ENCODE measurements at regions not wholly inside any gene's neighbourhood (a gene's known extent, or its start where the extent isn't known, plus 50 kb on each side); places are given as distances from the start of the nearest gene placed in this dataset.
A peak's percentile ranks its signal among the peaks of the same experiment; 100 is the strongest.

DNA sequence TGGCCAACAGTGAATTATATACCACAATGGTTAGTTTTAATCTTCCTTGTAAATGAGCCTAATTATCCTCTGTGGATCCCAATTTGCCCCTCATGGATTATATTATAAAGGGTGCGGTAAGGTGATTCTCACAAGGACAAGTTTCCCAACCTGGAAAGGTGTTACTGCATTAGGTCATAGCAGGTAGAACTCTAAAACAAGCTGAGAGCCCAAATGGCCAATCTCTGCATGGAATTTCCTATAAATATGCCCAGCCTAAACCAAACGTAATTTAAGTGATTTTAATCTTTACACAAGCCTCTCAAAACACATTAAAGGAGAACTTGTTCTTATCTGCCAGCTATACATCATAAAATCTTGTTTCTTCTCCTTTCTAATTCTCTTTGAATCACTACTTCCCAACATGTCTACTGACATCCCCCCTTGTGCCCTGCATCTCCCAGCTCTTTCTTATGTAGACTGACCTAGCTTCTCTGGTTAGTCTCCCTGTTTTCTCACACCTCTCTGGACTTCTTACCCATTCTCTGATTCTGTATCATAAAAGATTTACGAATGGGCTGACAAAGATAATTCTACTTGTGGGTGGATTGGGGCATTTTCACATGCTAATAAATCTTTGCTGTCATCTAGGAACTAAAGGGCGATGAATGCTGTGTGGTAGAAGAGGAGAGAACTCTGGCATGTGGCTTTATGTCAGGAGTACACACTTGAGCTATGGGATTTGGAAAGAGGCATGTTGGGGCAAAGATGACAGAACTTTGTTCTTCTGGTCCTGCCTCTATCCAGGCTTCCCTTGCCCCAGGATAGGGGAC is 94.3 kb upstream of the PGRMC2 start:
- Histone ChIP-seq H3K27ac (no peak overlapping the region), H3K4me1 (peaks cover 26% of the 10 kb centered on the region), H3K27me3 (ENCODE audit: insufficient read depth in 3 of 3, low read length in 2 of 3) (no peaks in the 10 kb centered on the region), H3K36me3 (ENCODE audit: insufficient read depth in 1 of 2, low read depth in 1 of 2) (no peaks in the 10 kb centered on the region), H3K9me3 (peaks cover 3% of the 10 kb centered on the region), H3K4me3 (no peak overlapping the region)
- no peak for DNase-seq
- ATAC-seq = no peak
- 81 to 93% (median 83%) methylated on average over 4 of the region's 4 CpGs for WGBS, 3 donors
- TF ChIP-seq, protein P1, sequence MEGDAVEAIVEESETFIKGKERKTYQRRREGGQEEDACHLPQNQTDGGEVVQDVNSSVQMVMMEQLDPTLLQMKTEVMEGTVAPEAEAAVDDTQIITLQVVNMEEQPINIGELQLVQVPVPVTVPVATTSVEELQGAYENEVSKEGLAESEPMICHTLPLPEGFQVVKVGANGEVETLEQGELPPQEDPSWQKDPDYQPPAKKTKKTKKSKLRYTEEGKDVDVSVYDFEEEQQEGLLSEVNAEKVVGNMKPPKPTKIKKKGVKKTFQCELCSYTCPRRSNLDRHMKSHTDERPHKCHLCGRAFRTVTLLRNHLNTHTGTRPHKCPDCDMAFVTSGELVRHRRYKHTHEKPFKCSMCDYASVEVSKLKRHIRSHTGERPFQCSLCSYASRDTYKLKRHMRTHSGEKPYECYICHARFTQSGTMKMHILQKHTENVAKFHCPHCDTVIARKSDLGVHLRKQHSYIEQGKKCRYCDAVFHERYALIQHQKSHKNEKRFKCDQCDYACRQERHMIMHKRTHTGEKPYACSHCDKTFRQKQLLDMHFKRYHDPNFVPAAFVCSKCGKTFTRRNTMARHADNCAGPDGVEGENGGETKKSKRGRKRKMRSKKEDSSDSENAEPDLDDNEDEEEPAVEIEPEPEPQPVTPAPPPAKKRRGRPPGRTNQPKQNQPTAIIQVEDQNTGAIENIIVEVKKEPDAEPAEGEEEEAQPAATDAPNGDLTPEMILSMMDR (IDR thresholded peaks at IDR 0.05) = no peak
- intact Hi-C loops (cut with DNase I) = loop anchor here in 1 of 2 donors (2.0 kb wide), 1 partner anchor 275 kb away; no protein-coding TSS in a partner anchor

DNA sequence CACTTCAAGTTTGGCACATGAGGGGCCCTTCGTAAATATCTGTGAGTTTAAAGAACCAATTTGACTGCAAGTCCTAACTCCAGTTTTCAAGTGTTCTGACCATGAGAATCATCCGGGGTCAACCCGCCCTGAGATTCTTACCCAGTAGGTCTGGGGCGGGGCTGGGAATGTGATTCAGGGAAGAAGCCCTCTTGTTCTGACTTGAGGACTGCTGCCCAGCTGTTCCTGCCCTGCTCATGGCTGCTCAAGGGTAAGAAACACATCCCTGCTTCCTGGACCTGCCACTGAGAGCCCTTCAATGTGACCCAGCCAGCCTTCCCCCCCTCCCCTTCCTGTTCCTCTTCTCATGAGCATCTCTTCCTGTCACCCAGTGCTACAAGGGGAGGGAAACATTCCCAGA is 92.7 kb upstream of the PGRMC2 start:
- 92 to 95% (median 94%) methylated on average over 4 of the region's 4 CpGs for WGBS, 3 donors
- TF ChIP-seq, protein P1 (IDR thresholded peaks at IDR 0.05) = no peak
- no peak overlapping the region for H3K4me3 ChIP-seq
- intact Hi-C loops (cut with DNase I) = loop anchor here in 1 of 2 donors (2.0 kb wide), 1 partner anchor 274 kb away; no protein-coding TSS in a partner anchor
- DNase-seq = no peak
- H3K36me3 ChIP-seq (ENCODE audit: insufficient read depth in 1 of 2, low read depth in 1 of 2) = no peaks in the 10 kb centered on the region
- H3K4me1 ChIP-seq = peaks cover 10% of the 10 kb centered on the region
- no peak overlapping the region for H3K27ac ChIP-seq
- no peak for ATAC-seq
- peaks cover 4% of the 10 kb centered on the region for H3K9me3 ChIP-seq
- H3K27me3 ChIP-seq (ENCODE audit: insufficient read depth in 3 of 3, low read length in 2 of 3) = no peaks in the 10 kb centered on the region

DNA sequence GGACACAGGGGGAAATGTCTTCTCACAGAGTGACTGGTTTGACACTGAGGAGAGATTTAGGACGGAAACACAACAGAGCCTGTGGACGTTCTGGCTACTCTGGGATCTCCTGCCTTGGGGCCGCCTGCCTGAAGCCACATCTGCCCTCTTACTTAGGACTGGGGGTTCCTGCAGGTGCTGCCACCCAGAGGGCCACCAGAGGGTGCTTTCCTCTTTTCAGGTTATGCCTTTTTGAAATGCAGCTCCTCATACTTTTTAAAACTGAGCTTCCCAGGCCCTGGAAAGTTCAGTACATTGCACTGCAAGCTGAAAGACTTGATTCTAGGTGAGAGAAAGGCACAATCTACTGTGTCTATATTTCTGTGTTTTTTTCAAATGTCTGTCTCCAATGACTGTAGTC is 92.2 kb upstream of the PGRMC2 start:
- peak; percentile 26 to 57 for DNase-seq
- H3K4me3 ChIP-seq = no peak overlapping the region
- H3K27me3 ChIP-seq (ENCODE audit: insufficient read depth in 3 of 3, low read length in 2 of 3) = no peaks in the 10 kb centered on the region
- H3K4me1 ChIP-seq = peaks cover 7% of the 10 kb centered on the region
- ATAC-seq = peak; percentile 73 to 89 (median 82)
- intact Hi-C loops (cut with DNase I) = loop anchor here in 1 of 2 donors (2.0 kb wide), 1 partner anchor 273 kb away; no protein-coding TSS in a partner anchor
- TF ChIP-seq, protein P1 (IDR thresholded peaks at IDR 0.05) = peak; percentile 53
- 46 to 65% (median 49%) methylated on average over 3 of the region's 3 CpGs for WGBS, 3 donors
- H3K27ac ChIP-seq = no peak overlapping the region
- H3K36me3 ChIP-seq (ENCODE audit: insufficient read depth in 1 of 2, low read depth in 1 of 2) = no peaks in the 10 kb centered on the region
- peaks cover 4% of the 10 kb centered on the region for H3K9me3 ChIP-seq

DNA sequence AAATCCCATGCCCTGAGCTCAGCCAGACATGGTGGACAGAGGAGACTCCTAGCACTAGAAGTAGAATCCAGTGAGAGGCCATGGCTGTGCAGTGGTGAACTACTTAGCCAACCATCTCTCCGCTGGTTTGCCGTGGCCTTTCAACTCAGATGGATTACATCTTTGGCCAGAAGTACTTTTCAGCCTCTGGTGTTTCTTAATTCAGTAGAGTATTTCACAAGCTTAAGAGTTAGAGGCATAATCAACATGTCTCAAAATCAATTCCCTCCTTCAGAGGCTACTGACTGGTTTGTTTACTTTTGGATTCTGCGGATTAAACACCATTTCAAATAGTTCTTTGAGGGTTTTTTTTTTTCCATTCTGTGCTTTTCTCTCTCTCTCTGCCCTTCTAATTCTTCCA is 91.1 kb upstream of the PGRMC2 start:
- 78 to 91% (median 89%) methylated on average over 3 of the region's 3 CpGs for WGBS, 3 donors
- intact Hi-C loops (cut with DNase I) = no loop called here

More for the DNA sequence above, 91.1 kb upstream of the PGRMC2 start:
- peaks cover 7% of the 10 kb centered on the region for H3K4me1 ChIP-seq
- H3K27ac ChIP-seq = no peak overlapping the region
- H3K9me3 ChIP-seq = peaks cover 4% of the 10 kb centered on the region
- H3K4me3 ChIP-seq = no peak overlapping the region
- TF ChIP-seq, protein P1 (IDR thresholded peaks at IDR 0.05) = no peak
- no peaks in the 10 kb centered on the region for H3K27me3 ChIP-seq (ENCODE audit: insufficient read depth in 3 of 3, low read length in 2 of 3)
- ATAC-seq (no peak), DNase-seq (no peak)
- no peaks in the 10 kb centered on the region for H3K36me3 ChIP-seq (ENCODE audit: insufficient read depth in 1 of 2, low read depth in 1 of 2)
